ENCODE measurements at regions not wholly inside any gene's neighbourhood (a gene's known extent, or its start where the extent isn't known, plus 50 kb on each side); places are given as distances from the start of the nearest gene placed in this dataset.

GRCh38 chr10:90180886-90181691 is 479.7 kb downstream of the KIF20B start:
- no peak for DNase-seq (ENCODE audit: low read depth, low spot score)
- in situ Hi-C loops (cut with HindIII; ENCODE audit: low pct_unique_long_range_greater_than_20kb, low sequenced_read_pairs): no loop called here

- no peak for DNase-seq (ENCODE audit: low read depth, low spot score)
- in situ Hi-C loops (cut with HindIII; ENCODE audit: low pct_unique_long_range_greater_than_20kb, low sequenced_read_pairs): no loop called here
These were observed 491.4 kb downstream of the KIF20B start for GRCh38 chr10:90192825-90193224.

- in situ Hi-C loops (cut with HindIII; ENCODE audit: low pct_unique_long_range_greater_than_20kb, low sequenced_read_pairs): no loop called here
These were observed 492.0 kb downstream of the KIF20B start for GRCh38 chr10:90193240-90193985.

GRCh38 chr10:90195288-90195840 is 494.0 kb downstream of the KIF20B start:
- DNase-seq (ENCODE audit: low read depth, low spot score): no peak
- in situ Hi-C loops (cut with HindIII; ENCODE audit: low pct_unique_long_range_greater_than_20kb, low sequenced_read_pairs): no loop called here

More at GRCh38 chr10:90193240-90193985, 492.0 kb downstream of the KIF20B start:
- no peak for DNase-seq (ENCODE audit: low read depth, low spot score)

- in situ Hi-C loops (cut with HindIII; ENCODE audit: low pct_unique_long_range_greater_than_20kb, low sequenced_read_pairs): no loop called here
- no peak for DNase-seq (ENCODE audit: low read depth, low spot score)
These were observed 496.4 kb downstream of the KIF20B start for GRCh38 chr10:90197766-90198165.

GRCh38 chr10:90199093-90199492 is 497.7 kb downstream of the KIF20B start:
- DNase-seq (ENCODE audit: low read depth, low spot score): no peak
- in situ Hi-C loops (cut with HindIII; ENCODE audit: low pct_unique_long_range_greater_than_20kb, low sequenced_read_pairs): no loop called here

- in situ Hi-C loops (cut with HindIII; ENCODE audit: low pct_unique_long_range_greater_than_20kb, low sequenced_read_pairs): no loop called here
- DNase-seq (ENCODE audit: low read depth, low spot score): no peak
These were observed 498.1 kb downstream of the KIF20B start for GRCh38 chr10:90199513-90199912.

GRCh38 chr10:90204131-90204955 is 503.0 kb downstream of the KIF20B start:
- no peak for DNase-seq (ENCODE audit: low read depth, low spot score)
- in situ Hi-C loops (cut with HindIII; ENCODE audit: low pct_unique_long_range_greater_than_20kb, low sequenced_read_pairs): no loop called here

GRCh38 chr10:90204956-90205314 is 503.5 kb downstream of the KIF20B start:
- in situ Hi-C loops (cut with HindIII; ENCODE audit: low pct_unique_long_range_greater_than_20kb, low sequenced_read_pairs): no loop called here
- DNase-seq (ENCODE audit: low read depth, low spot score): no peak

GRCh38 chr10:90205340-90205739 is 503.9 kb downstream of the KIF20B start:
- DNase-seq (ENCODE audit: low read depth, low spot score): no peak
- in situ Hi-C loops (cut with HindIII; ENCODE audit: low pct_unique_long_range_greater_than_20kb, low sequenced_read_pairs): no loop called here

GRCh38 chr10:90213346-90213745 is 512.0 kb downstream of the KIF20B start:
- in situ Hi-C loops (cut with HindIII; ENCODE audit: low pct_unique_long_range_greater_than_20kb, low sequenced_read_pairs): no loop called here
- DNase-seq (ENCODE audit: low read depth, low spot score): no peak

GRCh38 chr10:90218846-90219245 is 517.5 kb downstream of the KIF20B start:
- in situ Hi-C loops (cut with HindIII; ENCODE audit: low pct_unique_long_range_greater_than_20kb, low sequenced_read_pairs): no loop called here

GRCh38 chr10:90222372-90222771 is 521.0 kb downstream of the KIF20B start:
- in situ Hi-C loops (cut with HindIII; ENCODE audit: low pct_unique_long_range_greater_than_20kb, low sequenced_read_pairs): no loop called here
- no peak for DNase-seq (ENCODE audit: low read depth, low spot score)

More at GRCh38 chr10:90218846-90219245, 517.5 kb downstream of the KIF20B start:
- DNase-seq (ENCODE audit: low read depth, low spot score): no peak

- DNase-seq (ENCODE audit: low read depth, low spot score): no peak
- in situ Hi-C loops (cut with HindIII; ENCODE audit: low pct_unique_long_range_greater_than_20kb, low sequenced_read_pairs): no loop called here
These were observed 521.5 kb downstream of the KIF20B start for GRCh38 chr10:90222939-90223338.

- in situ Hi-C loops (cut with HindIII; ENCODE audit: low pct_unique_long_range_greater_than_20kb, low sequenced_read_pairs): no loop called here
- DNase-seq (ENCODE audit: low read depth, low spot score): no peak
These were observed 523.6 kb downstream of the KIF20B start for GRCh38 chr10:90224791-90225566.

- no peak for DNase-seq (ENCODE audit: low read depth, low spot score)
- in situ Hi-C loops (cut with HindIII; ENCODE audit: low pct_unique_long_range_greater_than_20kb, low sequenced_read_pairs): no loop called here
These were observed 525.1 kb downstream of the KIF20B start for GRCh38 chr10:90226517-90226916.

- DNase-seq (ENCODE audit: low read depth, low spot score): no peak
- in situ Hi-C loops (cut with HindIII; ENCODE audit: low pct_unique_long_range_greater_than_20kb, low sequenced_read_pairs): no loop called here
These were observed 525.8 kb downstream of the KIF20B start for GRCh38 chr10:90227217-90227656.
